ENCODE measurements at regions not wholly inside any gene's neighbourhood (a gene's known extent, or its start where the extent isn't known, plus 50 kb on each side); places are given as distances from the start of the nearest gene placed in this dataset.
"Not testable (repeated sequence)": the region's sequence is repeated elsewhere in the genome, so short reads cannot be mapped to it uniquely, and the experiment has no call there.

DNA sequence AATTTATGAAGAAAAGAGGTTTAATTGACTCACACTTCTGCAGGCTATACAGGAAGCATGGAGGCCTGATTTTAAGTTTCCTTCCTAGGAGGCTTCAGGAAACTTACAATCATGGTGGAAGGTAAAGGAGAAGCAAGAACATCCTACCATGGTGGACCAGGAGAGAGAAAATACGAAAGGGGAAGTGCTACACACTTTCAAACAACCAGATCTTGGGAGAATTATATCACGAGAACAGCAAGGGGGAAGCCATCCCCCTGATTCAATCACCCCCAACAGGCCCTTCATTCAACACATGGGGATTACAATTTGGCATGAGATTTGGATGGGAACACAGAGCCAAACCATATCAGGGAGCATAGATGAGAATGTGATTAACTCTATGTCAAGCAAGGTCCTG is 121.0 kb downstream of the MTHFS start:
- no peak for DNase-seq

GRCh38 chr15:79777916-79778315 is 118.9 kb downstream of the MTHFS start:
- DNase-seq, result no peak

GRCh38 chr15:79778378-79778990 is 118.3 kb downstream of the MTHFS start:
- DNase-seq, result no peak

GRCh38 chr15:79779746-79780145 is 117.1 kb downstream of the MTHFS start:
- DNase-seq, result no peak

- DNase-seq, result not testable (repeated sequence)
Observed at GRCh38 chr15:79782307-79782706, 114.5 kb downstream of the MTHFS start.
